Peyer's patch (tissue), 4 donors: ENCODE measurements at regions not wholly inside any gene's neighbourhood (a gene's known extent, or its start where the extent isn't known, plus 50 kb on each side); places are given as distances from the start of the nearest gene placed in this dataset.

Source experiments
- POLR2A ChIP-seq, 2 donors: fragments of 450-650 bp; IDR thresholded peaks; one replicate each; pipeline ENCODE4 v1.5.1; 2017; ENCODE audit warnings: antibody characterized with exemption in 2 of 2, mild to moderate bottlenecking in 2 of 2, moderate library complexity in 2 of 2
- TF ChIP-seq, protein P1 (sequence below), 6 experiments: fragments of 450-650 bp in 4 of 6; fragments of 200-600 bp in 2 of 6; sonication (generic) in 1 of 6; IDR thresholded peaks; one replicate each; pipeline ENCODE4 v1.5.1; 2017 to 2019; ENCODE audit warnings: antibody characterized with exemption in 6 of 6, mild to moderate bottlenecking in 3 of 6, moderate library complexity in 1 of 6

DNA sequence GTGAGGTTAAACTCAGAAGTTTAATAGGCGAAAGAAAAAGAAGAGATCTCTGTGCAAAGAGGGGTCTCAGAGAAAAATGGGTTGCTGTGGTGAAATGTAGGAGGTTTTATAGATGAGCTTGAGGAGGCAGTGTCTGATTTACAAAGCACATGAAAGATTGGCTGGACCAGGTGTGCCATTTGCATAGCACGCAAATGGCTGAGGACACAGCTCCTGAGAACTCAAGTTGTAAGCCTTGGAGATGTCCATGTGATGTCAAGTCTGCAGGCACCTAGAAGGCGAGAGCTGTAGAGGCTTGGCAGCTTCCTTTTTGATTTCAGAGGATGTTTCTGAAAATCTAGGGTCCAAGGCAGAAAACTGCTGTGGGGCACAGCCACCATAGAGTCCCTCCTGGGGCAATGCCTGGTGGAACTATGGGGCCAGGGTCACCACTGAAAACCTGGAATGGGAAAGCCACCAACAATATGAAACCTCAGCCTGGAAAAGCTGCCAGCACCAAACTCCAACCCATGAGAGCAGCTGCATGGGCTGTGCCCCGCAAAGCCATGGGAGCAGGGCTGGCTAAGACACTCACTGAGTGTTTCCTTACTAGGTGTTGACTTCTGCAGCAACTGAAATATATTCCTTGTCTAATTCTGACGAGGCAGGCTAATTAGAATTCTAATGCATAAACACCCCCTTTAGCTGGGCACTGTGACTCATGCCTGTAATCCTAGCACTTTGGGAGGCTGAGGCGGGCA lies 96.9 kb upstream of the TNS3 start:
- TF ChIP-seq, protein P1, sequence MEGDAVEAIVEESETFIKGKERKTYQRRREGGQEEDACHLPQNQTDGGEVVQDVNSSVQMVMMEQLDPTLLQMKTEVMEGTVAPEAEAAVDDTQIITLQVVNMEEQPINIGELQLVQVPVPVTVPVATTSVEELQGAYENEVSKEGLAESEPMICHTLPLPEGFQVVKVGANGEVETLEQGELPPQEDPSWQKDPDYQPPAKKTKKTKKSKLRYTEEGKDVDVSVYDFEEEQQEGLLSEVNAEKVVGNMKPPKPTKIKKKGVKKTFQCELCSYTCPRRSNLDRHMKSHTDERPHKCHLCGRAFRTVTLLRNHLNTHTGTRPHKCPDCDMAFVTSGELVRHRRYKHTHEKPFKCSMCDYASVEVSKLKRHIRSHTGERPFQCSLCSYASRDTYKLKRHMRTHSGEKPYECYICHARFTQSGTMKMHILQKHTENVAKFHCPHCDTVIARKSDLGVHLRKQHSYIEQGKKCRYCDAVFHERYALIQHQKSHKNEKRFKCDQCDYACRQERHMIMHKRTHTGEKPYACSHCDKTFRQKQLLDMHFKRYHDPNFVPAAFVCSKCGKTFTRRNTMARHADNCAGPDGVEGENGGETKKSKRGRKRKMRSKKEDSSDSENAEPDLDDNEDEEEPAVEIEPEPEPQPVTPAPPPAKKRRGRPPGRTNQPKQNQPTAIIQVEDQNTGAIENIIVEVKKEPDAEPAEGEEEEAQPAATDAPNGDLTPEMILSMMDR (IDR thresholded peaks at IDR 0.05): no peak
- no peak for TF ChIP-seq POLR2A (IDR thresholded peaks at IDR 0.05)
